NT2/D1 (cell line): ENCODE measurements at regions not wholly inside any gene's neighbourhood (a gene's known extent, or its start where the extent isn't known, plus 50 kb on each side); places are given as distances from the start of the nearest gene placed in this dataset.

Source experiments
- DNase-seq: peaks from one replicate; pipeline ENCODE4 v3.0.0-alpha.2; 2011; ENCODE audit warnings: low read depth, low spot score
- H3K27me3 ChIP-seq: 2 replicates; pipeline ENCODE4 v1.6.0; 2011; ENCODE audit warnings: mild to moderate bottlenecking; ENCODE audit not compliant: insufficient read length, insufficient read depth
- H3K36me3 ChIP-seq: 2 replicates; pipeline ENCODE4 v1.6.1; 2011; ENCODE audit warnings: mild to moderate bottlenecking, low read length, mixed read lengths; ENCODE audit not compliant: insufficient read depth, insufficient read length
- H3K4me1 ChIP-seq: 2 replicates; pipeline ENCODE4 v1.5.1; 2011; ENCODE audit not compliant: insufficient read depth, insufficient read length
- H3K4me3 ChIP-seq: 2 replicates; pipeline ENCODE4 v1.5.1; 2011; ENCODE audit warnings: low read depth; ENCODE audit not compliant: insufficient read length
- H3K9ac ChIP-seq: 2 replicates; pipeline ENCODE4 v1.6.0; 2011; ENCODE audit warnings: low read depth; ENCODE audit not compliant: insufficient read length
- H3K9me3 ChIP-seq: 2 replicates; pipeline ENCODE4 v1.5.1; 2011; ENCODE audit warnings: mild to moderate bottlenecking, low read length; ENCODE audit not compliant: insufficient read depth
- SUZ12 ChIP-seq: IDR thresholded peaks from 2 replicates; pipeline ENCODE4 v1.6.1; 2011; ENCODE audit not compliant: insufficient read length, insufficient read depth; ENCODE audit errors: extremely low read depth
- YY1 ChIP-seq: IDR thresholded peaks from 2 replicates; pipeline ENCODE4 v1.6.1; 2011; ENCODE audit not compliant: insufficient read length, insufficient read depth
- ZNF274 ChIP-seq: IDR thresholded peaks from 2 replicates; pipeline ENCODE4 v1.6.1; 2011; ENCODE audit warnings: mild to moderate bottlenecking, low read depth, low read length

- Histone ChIP-seq H3K4me1 (peaks cover 6% of the 10 kb centered on the region), H3K36me3 (no peaks in the 10 kb centered on the region), H3K9ac (no peak overlapping the region), H3K27me3 (no peaks in the 10 kb centered on the region), H3K4me3 (no peak overlapping the region), H3K9me3 (no peaks in the 10 kb centered on the region)
- no peak for TF ChIP-seq ZNF274
- TF ChIP-seq SUZ12: no peak
- TF ChIP-seq YY1: no peak
- DNase-seq: no peak
Measured at GRCh38 chr15:69578787-69579583, 126.4 kb downstream of the RPLP1 start.

DNA sequence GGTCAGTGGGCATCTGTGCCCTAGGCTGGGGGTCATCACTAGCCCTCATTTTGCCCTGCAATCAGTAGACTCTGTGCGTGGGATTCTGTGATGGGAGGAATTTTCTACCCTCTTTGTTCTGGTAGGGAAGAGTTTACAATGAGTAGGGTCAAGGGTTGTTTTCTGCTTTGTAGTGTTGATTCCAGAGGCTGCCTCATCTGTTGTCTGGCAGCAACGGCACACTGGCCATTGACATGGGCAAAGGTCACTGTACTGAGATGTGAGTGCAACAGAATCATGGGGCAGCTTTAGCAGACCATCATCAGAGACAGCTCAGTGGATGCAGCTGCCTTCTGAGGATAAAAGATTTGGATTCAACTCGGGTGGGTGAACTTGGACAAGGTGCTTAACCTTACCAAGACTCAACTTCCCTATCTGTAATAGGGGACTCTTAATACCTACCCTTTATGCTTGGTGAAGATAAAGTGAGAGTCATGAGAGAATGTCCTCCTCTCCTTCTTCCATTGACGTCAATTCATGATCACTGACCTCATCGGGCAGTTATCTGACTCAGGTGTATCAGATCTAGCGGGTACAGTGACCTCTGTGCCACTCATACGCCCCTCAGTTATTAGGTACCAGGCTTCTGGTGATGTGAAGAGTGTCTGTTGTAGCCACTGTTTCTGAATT lies 127.5 kb downstream of the RPLP1 start:
- Histone ChIP-seq H3K9ac (no peak overlapping the region), H3K4me1 (no peaks in the 10 kb centered on the region), H3K36me3 (no peaks in the 10 kb centered on the region), H3K4me3 (no peak overlapping the region), H3K27me3 (no peaks in the 10 kb centered on the region), H3K9me3 (no peaks in the 10 kb centered on the region)
- no peak for DNase-seq
- TF ChIP-seq YY1: no peak
- TF ChIP-seq ZNF274: no peak
- no peak for TF ChIP-seq SUZ12

- TF ChIP-seq ZNF274 (no peak), SUZ12 (no peak), YY1 (no peak)
- no peak for DNase-seq
- H3K36me3 ChIP-seq: no peaks in the 10 kb centered on the region
- no peak overlapping the region for H3K4me3 ChIP-seq
- H3K9ac ChIP-seq: no peak overlapping the region
- no peaks in the 10 kb centered on the region for H3K9me3 ChIP-seq
- no peaks in the 10 kb centered on the region for H3K4me1 ChIP-seq
- H3K27me3 ChIP-seq: no peaks in the 10 kb centered on the region
Measured at GRCh38 chr15:69583626-69584025, 131.0 kb downstream of the RPLP1 start.

GRCh38 chr15:69585937-69586336 lies 133.3 kb downstream of the RPLP1 start:
- TF ChIP-seq ZNF274 (no peak), YY1 (no peak), SUZ12 (no peak)
- no peak for DNase-seq
- Histone ChIP-seq H3K9me3 (no peaks in the 10 kb centered on the region), H3K9ac (no peak overlapping the region), H3K27me3 (no peaks in the 10 kb centered on the region), H3K4me3 (no peak overlapping the region), H3K36me3 (no peaks in the 10 kb centered on the region), H3K4me1 (no peaks in the 10 kb centered on the region)

DNA sequence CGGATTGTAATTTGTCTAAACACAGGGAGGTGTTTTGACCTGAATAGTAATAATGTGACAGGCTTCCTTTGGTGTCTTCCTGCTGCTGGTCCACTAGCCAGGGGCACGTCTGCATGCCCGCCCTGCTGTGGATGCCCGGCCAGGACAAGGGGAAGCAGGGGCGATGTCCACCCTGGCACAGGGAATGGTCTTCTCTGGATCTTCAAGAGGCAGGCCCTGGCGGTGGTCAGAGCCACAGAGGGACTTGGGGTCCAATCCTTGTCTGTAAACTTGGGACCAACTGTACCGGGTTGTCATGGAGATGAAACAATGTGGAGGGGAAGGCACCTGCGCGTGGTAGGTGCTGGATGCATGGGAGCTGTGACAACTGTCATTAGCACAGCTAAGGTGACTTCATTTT lies 134.1 kb downstream of the RPLP1 start:
- no peak overlapping the region for H3K4me3 ChIP-seq
- no peak for DNase-seq
- TF ChIP-seq SUZ12 (no peak), ZNF274 (no peak), YY1 (no peak)

GRCh38 chr15:69587723-69588426 lies 135.3 kb downstream of the RPLP1 start:
- TF ChIP-seq YY1: no peak
- TF ChIP-seq ZNF274: no peak
- no peak for TF ChIP-seq SUZ12
- no peak for DNase-seq
- no peaks in the 10 kb centered on the region for H3K4me1 ChIP-seq
- no peaks in the 10 kb centered on the region for H3K36me3 ChIP-seq
- no peaks in the 10 kb centered on the region for H3K27me3 ChIP-seq
- H3K4me3 ChIP-seq: no peak overlapping the region
- no peaks in the 10 kb centered on the region for H3K9me3 ChIP-seq
- H3K9ac ChIP-seq: no peak overlapping the region

More for the DNA sequence above, 134.1 kb downstream of the RPLP1 start:
- Histone ChIP-seq H3K36me3 (no peaks in the 10 kb centered on the region), H3K9ac (no peak overlapping the region), H3K27me3 (no peaks in the 10 kb centered on the region), H3K9me3 (no peaks in the 10 kb centered on the region), H3K4me1 (no peaks in the 10 kb centered on the region)

- no peak for DNase-seq
- H3K36me3 ChIP-seq: no peaks in the 10 kb centered on the region
- no peak overlapping the region for H3K4me3 ChIP-seq
- no peaks in the 10 kb centered on the region for H3K27me3 ChIP-seq
- H3K4me1 ChIP-seq: peaks cover 4% of the 10 kb centered on the region
- H3K9ac ChIP-seq: no peak overlapping the region
- TF ChIP-seq SUZ12 (no peak), ZNF274 (no peak), YY1 (no peak)
- no peaks in the 10 kb centered on the region for H3K9me3 ChIP-seq
Measured at GRCh38 chr15:69590201-69590710, 137.6 kb downstream of the RPLP1 start.
